Left ventricle myocardium inferior (tissue), 1 donor: ENCODE measurements at regions not wholly inside any gene's neighbourhood (a gene's known extent, or its start where the extent isn't known, plus 50 kb on each side); places are given as distances from the start of the nearest gene placed in this dataset.

ENCODE experiments used
- DNase-seq: peaks from one replicate; pipeline ENCODE4 v3.0.0-alpha.2; 2020
- H3K27ac ChIP-seq: fragments of 200-600 bp; replicated peaks from 2 replicates; pipeline ENCODE4 v1.8.0; 2021
- H3K27me3 ChIP-seq: fragments of 200-600 bp; 2 replicates; pipeline ENCODE4 v1.8.0; 2021; ENCODE audit warnings: low read depth
- H3K36me3 ChIP-seq: fragments of 200-600 bp; 2 replicates; pipeline ENCODE4 v1.8.0; 2021
- H3K4me1 ChIP-seq: fragments of 200-600 bp; 2 replicates; pipeline ENCODE4 v1.8.0; 2021
- H3K4me3 ChIP-seq: fragments of 200-600 bp; 2 replicates; pipeline ENCODE4 v1.8.0; 2021; ENCODE audit warnings: mild to moderate bottlenecking, moderate library complexity
- H3K9me3 ChIP-seq: fragments of 200-600 bp; replicated peaks from 2 replicates; pipeline ENCODE4 v1.8.0; 2021
- intact Hi-C: fragments of 100-400 bp; cut with micrococcal nuclease; formaldehyde crosslinking; loops from one replicate; pipeline ENCODE4 v1.11.0; 2022
- TF ChIP-seq, protein P1 (sequence below): fragments of 200-600 bp; IDR thresholded peaks from 2 replicates; pipeline ENCODE4 v1.8.0; 2021; ENCODE audit warnings: antibody characterized with exemption, mild to moderate bottlenecking, borderline replicate concordance
- donor health status: DM: no; HTN: yes; CAD: no; lungs with severe emphysema.

DNA sequence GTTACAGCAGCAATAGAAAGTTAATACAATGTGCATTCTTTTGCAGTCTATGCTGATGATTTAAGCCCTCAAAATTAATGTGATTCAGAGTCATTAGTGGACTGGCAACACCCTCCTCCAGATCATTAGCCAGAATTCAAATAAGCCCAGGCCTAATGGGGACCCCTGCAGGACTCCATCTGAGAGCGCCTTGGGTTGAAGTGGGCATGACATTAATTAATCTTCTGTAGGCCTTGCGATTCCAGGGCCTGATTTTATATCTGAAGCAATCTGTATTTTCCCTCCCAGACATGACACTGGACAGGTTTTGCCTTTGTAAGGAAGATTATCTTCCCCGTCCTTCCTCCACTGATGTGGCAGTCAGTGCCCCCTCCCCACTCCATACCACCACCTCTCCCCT is 442.9 kb downstream of the FOXO1 start:
- TF ChIP-seq, protein P1, sequence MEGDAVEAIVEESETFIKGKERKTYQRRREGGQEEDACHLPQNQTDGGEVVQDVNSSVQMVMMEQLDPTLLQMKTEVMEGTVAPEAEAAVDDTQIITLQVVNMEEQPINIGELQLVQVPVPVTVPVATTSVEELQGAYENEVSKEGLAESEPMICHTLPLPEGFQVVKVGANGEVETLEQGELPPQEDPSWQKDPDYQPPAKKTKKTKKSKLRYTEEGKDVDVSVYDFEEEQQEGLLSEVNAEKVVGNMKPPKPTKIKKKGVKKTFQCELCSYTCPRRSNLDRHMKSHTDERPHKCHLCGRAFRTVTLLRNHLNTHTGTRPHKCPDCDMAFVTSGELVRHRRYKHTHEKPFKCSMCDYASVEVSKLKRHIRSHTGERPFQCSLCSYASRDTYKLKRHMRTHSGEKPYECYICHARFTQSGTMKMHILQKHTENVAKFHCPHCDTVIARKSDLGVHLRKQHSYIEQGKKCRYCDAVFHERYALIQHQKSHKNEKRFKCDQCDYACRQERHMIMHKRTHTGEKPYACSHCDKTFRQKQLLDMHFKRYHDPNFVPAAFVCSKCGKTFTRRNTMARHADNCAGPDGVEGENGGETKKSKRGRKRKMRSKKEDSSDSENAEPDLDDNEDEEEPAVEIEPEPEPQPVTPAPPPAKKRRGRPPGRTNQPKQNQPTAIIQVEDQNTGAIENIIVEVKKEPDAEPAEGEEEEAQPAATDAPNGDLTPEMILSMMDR = no peak
- H3K36me3 ChIP-seq = no peaks in the 10 kb centered on the region
- no peak overlapping the region for H3K27ac ChIP-seq
- H3K4me1 ChIP-seq = peaks cover 16% of the 10 kb centered on the region
- no peak for DNase-seq
- no peaks in the 10 kb centered on the region for H3K27me3 ChIP-seq
- intact Hi-C loops = no loop called here
- H3K9me3 ChIP-seq = no peaks in the 10 kb centered on the region
- no peak overlapping the region for H3K4me3 ChIP-seq

DNA sequence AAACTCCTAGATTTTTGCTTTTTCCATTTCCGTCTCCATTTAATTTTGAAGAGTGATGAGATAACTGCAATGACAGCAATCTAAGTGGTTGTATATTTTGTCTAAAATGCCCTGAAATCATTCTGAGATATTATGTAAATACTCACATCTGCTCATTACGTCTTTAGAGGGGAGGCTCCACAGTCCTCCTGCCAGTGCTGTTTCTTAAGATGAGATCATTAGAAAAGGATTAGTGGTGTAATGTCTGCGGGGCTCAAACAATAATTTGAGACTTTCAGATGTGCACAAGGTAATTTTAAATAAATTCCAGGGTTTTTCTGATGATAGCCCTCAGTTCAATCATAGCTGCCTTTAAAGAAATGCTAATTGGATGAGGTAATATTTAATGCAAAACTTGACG is 437.9 kb downstream of the FOXO1 start:
- H3K27ac ChIP-seq = peak overlapping the region; percentile 32
- no peak for DNase-seq

GRCh38 chr13:40228990-40229389 is 437.5 kb downstream of the FOXO1 start:
- no peak for DNase-seq
- TF ChIP-seq, protein P1 = no peak
- Histone ChIP-seq H3K36me3 (no peaks in the 10 kb centered on the region), H3K4me1 (peaks cover 25% of the 10 kb centered on the region), H3K27me3 (no peaks in the 10 kb centered on the region), H3K27ac (peak overlapping the region; percentile 32), H3K9me3 (no peaks in the 10 kb centered on the region), H3K4me3 (no peak overlapping the region)
- intact Hi-C loops = no loop called here

More for the DNA sequence above, 437.9 kb downstream of the FOXO1 start:
- intact Hi-C loops = no loop called here
- Histone ChIP-seq H3K4me3 (no peak overlapping the region), H3K9me3 (no peaks in the 10 kb centered on the region), H3K27me3 (no peaks in the 10 kb centered on the region), H3K4me1 (peaks cover 22% of the 10 kb centered on the region), H3K36me3 (no peaks in the 10 kb centered on the region)
- TF ChIP-seq, protein P1 = no peak

DNA sequence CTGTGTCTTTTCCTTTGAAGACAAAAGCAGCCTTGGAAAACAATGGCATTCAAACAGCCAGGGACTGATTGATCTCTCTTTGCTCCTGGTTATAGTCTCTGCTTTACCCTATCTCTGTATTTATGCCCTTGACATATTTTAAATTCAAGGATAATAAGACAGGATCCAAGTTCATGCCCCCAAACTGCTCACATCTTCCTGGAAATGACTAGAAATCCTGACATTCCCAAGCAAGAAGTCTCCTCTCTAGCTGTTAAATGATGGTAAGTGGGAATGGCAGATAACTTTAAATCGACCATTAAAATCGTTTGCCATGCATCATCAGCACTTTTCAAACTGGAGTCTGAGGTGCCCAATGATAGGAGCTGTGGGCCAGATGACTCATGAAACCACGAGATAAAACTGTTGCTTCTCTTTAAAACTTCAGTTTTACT is 435.6 kb downstream of the FOXO1 start:
- Histone ChIP-seq H3K27ac (peak overlapping the region; percentile 28), H3K36me3 (no peaks in the 10 kb centered on the region), H3K4me3 (no peak overlapping the region), H3K4me1 (peaks cover 34% of the 10 kb centered on the region), H3K27me3 (no peaks in the 10 kb centered on the region), H3K9me3 (no peaks in the 10 kb centered on the region)
- no peak for DNase-seq
- intact Hi-C loops = no loop called here
- TF ChIP-seq, protein P1 = no peak

DNA sequence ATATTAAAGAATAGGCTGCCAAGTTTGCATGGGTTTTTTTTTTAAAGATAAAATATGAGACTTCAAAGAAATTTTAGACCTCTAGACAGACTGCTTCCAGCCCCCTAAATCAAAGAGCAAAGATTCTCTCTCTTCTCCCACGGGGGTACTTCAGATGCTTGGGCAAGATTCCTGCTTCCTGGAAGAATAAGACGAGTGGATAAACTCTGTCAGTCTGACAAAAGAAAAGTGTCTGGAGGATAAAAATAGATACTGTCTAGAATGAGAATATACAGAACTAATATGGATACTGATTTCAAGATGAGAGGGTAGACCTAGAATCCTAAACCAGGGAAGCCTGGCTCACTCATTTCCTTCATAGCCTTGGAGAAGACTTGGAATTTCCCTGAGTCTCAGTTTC is 435.1 kb downstream of the FOXO1 start:
- TF ChIP-seq, protein P1 = no peak
- no peak overlapping the region for H3K4me3 ChIP-seq
- H3K36me3 ChIP-seq = no peaks in the 10 kb centered on the region
- intact Hi-C loops = no loop called here
- DNase-seq = no peak
- peaks cover 34% of the 10 kb centered on the region for H3K4me1 ChIP-seq
- peak overlapping the region; percentile 28 for H3K27ac ChIP-seq
- H3K9me3 ChIP-seq = no peaks in the 10 kb centered on the region
- no peaks in the 10 kb centered on the region for H3K27me3 ChIP-seq

DNA sequence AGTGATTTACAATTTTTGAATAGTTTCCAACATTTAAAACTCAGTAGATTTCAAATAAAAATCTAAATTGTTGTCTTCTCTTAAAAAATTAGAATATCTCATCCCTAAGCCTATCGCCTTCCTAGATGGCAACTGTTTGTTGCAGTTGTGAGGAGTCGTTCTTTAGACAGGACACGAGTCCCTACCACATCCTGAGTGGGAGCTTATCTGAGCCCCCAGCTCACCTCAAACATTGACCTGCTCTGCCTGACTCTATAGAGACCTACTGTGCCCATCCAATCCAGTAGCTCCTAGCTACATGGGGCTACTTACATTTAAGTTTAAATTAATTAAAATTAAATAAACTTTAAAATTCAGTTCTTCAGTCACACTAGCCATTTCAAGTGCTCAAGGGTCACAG is 434.7 kb downstream of the FOXO1 start:
- Histone ChIP-seq H3K4me1 (peaks cover 34% of the 10 kb centered on the region), H3K36me3 (no peaks in the 10 kb centered on the region), H3K9me3 (no peaks in the 10 kb centered on the region), H3K27ac (peak overlapping the region; percentile 28), H3K27me3 (no peaks in the 10 kb centered on the region), H3K4me3 (no peak overlapping the region)
- intact Hi-C loops = no loop called here
- DNase-seq = no peak
- TF ChIP-seq, protein P1 = no peak
